ENCODE measurements at regions not wholly inside any gene's neighbourhood (a gene's known extent, or its start where the extent isn't known, plus 50 kb on each side); places are given as distances from the start of the nearest gene placed in this dataset.

- H3K36me3 ChIP-seq = no peaks in the 10 kb centered on the region
- WGBS, 2 donors (ENCODE audit: low coverage in 1 of 2) = 58 to 67% methylated on average over 2 of the region's 2 CpGs
- H3K4me3 ChIP-seq = no peak overlapping the region
- H3K27me3 ChIP-seq = no peaks in the 10 kb centered on the region
- no peak overlapping the region for H3K27ac ChIP-seq
- no peak for ATAC-seq
- no peaks in the 10 kb centered on the region for H3K4me1 ChIP-seq
- no peaks in the 10 kb centered on the region for H3K9me3 ChIP-seq
- TF ChIP-seq EP300 (IDR thresholded peaks at IDR 0.05) (no peak), POLR2A (IDR thresholded peaks at IDR 0.05) (no peak), CTCF (IDR thresholded peaks at IDR 0.05) (no peak), POLR2AphosphoS5 (IDR thresholded peaks at IDR 0.05) (no peak)
Measured at GRCh38 chr2:142314164-142314563, 183.3 kb upstream of the LRP1B start.

GRCh38 chr2:142310530-142310929, 179.7 kb upstream of the LRP1B start:
- Histone ChIP-seq H3K27ac (no peak overlapping the region), H3K36me3 (no peaks in the 10 kb centered on the region), H3K9me3 (no peaks in the 10 kb centered on the region), H3K27me3 (no peaks in the 10 kb centered on the region), H3K4me3 (no peak overlapping the region), H3K4me1 (no peaks in the 10 kb centered on the region)
- TF ChIP-seq CTCF (IDR thresholded peaks at IDR 0.05) = no peak
- no peak for TF ChIP-seq POLR2AphosphoS5 (IDR thresholded peaks at IDR 0.05)
- TF ChIP-seq EP300 (IDR thresholded peaks at IDR 0.05) = no peak
- TF ChIP-seq POLR2A (IDR thresholded peaks at IDR 0.05) = no peak
- ATAC-seq = no peak

GRCh38 chr2:142308744-142309143, 177.9 kb upstream of the LRP1B start:
- H3K27ac ChIP-seq = no peak overlapping the region
- ATAC-seq = no peak
- no peaks in the 10 kb centered on the region for H3K4me1 ChIP-seq
- no peaks in the 10 kb centered on the region for H3K27me3 ChIP-seq
- no peaks in the 10 kb centered on the region for H3K9me3 ChIP-seq
- no peak overlapping the region for H3K4me3 ChIP-seq
- TF ChIP-seq POLR2A (IDR thresholded peaks at IDR 0.05) (no peak), EP300 (IDR thresholded peaks at IDR 0.05) (no peak), POLR2AphosphoS5 (IDR thresholded peaks at IDR 0.05) (no peak), CTCF (IDR thresholded peaks at IDR 0.05) (no peak)
- H3K36me3 ChIP-seq = no peaks in the 10 kb centered on the region

- no peaks in the 10 kb centered on the region for H3K27me3 ChIP-seq
- no peak overlapping the region for H3K27ac ChIP-seq
- no peaks in the 10 kb centered on the region for H3K4me1 ChIP-seq
- no peaks in the 10 kb centered on the region for H3K36me3 ChIP-seq
- no peak for TF ChIP-seq POLR2AphosphoS5 (IDR thresholded peaks at IDR 0.05)
- no peak for TF ChIP-seq POLR2A (IDR thresholded peaks at IDR 0.05)
- TF ChIP-seq CTCF (IDR thresholded peaks at IDR 0.05) = no peak
- TF ChIP-seq EP300 (IDR thresholded peaks at IDR 0.05) = no peak
- WGBS, 2 donors (ENCODE audit: low coverage in 1 of 2) = 48 to 62% methylated on average over 4 of the region's 4 CpGs
- H3K9me3 ChIP-seq = no peaks in the 10 kb centered on the region
- no peak for ATAC-seq
- no peak overlapping the region for H3K4me3 ChIP-seq
Measured at GRCh38 chr2:142307616-142308115, 176.8 kb upstream of the LRP1B start.

GRCh38 chr2:142307086-142307485, 176.3 kb upstream of the LRP1B start:
- no peak for ATAC-seq
- WGBS, 2 donors (ENCODE audit: low coverage in 1 of 2) = 100% methylated on average over 1 of the region's 1 CpG; no CpG with 5 or more reads in 1 of the 2 donors
- Histone ChIP-seq H3K9me3 (no peaks in the 10 kb centered on the region), H3K27ac (no peak overlapping the region), H3K4me3 (no peak overlapping the region), H3K36me3 (no peaks in the 10 kb centered on the region), H3K27me3 (no peaks in the 10 kb centered on the region), H3K4me1 (no peaks in the 10 kb centered on the region)
- TF ChIP-seq EP300 (IDR thresholded peaks at IDR 0.05) (no peak), CTCF (IDR thresholded peaks at IDR 0.05) (no peak), POLR2A (IDR thresholded peaks at IDR 0.05) (no peak), POLR2AphosphoS5 (IDR thresholded peaks at IDR 0.05) (no peak)
